PFSK-1 (cell line): ENCODE measurements at regions not wholly inside any gene's neighbourhood (a gene's known extent, or its start where the extent isn't known, plus 50 kb on each side); places are given as distances from the start of the nearest gene placed in this dataset.

Source experiments
- FOXP2 ChIP-seq: optimal IDR thresholded peaks from 2 replicates; pipeline ENCODE3; 2011; ENCODE audit warnings: borderline replicate concordance, control low read depth, inconsistent platforms; ENCODE audit not compliant: insufficient read depth; ENCODE audit errors: extremely low read length, extremely low read depth
- POLR2AphosphoS5 ChIP-seq: IDR thresholded peaks from 2 replicates; pipeline ENCODE4 v1.6.1; 2012; ENCODE audit warnings: low read depth, mild to moderate bottlenecking, control low read depth, low read length, moderate library complexity
- REST ChIP-seq, 2 experiments: IDR thresholded peaks; 2 replicates each; pipeline versions ENCODE4 v1.6.1 to v1.8.0; 2011 to 2012; ENCODE audit warnings: low read depth in 2 of 2, low read length in 2 of 2, control low read depth in 1 of 2, inconsistent platforms in 1 of 2, mild to moderate bottlenecking in 1 of 2, moderate library complexity in 1 of 2; ENCODE audit not compliant: insufficient read depth in 1 of 2
- SIN3A ChIP-seq: IDR thresholded peaks from 2 replicates; pipeline ENCODE4 v1.6.1; 2012; ENCODE audit warnings: mild to moderate bottlenecking, low read length, moderate library complexity, borderline replicate concordance; ENCODE audit not compliant: insufficient read depth
- TAF1 ChIP-seq: IDR thresholded peaks from 2 replicates; pipeline ENCODE4 v1.6.1; 2012; ENCODE audit warnings: low read length, control low read depth, borderline replicate concordance; ENCODE audit not compliant: insufficient read depth

- no peak for TF ChIP-seq POLR2AphosphoS5
- TF ChIP-seq SIN3A, result no peak
- TF ChIP-seq TAF1, result no peak
- TF ChIP-seq REST (IDR thresholded peaks at IDR 0.05; ENCODE audit: insufficient read depth in 1 of 2, low read depth in 2 of 2, low read length in 2 of 2), result no peak
- TF ChIP-seq FOXP2, result no peak
Measured at GRCh38 chr3:194218646-194219453, 82.9 kb downstream of the HES1 start.
